Loucy (cell line): ENCODE measurements at regions not wholly inside any gene's neighbourhood (a gene's known extent, or its start where the extent isn't known, plus 50 kb on each side); places are given as distances from the start of the nearest gene placed in this dataset.

Source experiments
- H2AFZ ChIP-seq: fragments of 200-600 bp; sonication (generic); 2 replicates; pipeline ENCODE4 v1.6.0; 2016; ENCODE audit warnings: antibody characterized with exemption, mild to moderate bottlenecking, low read length, moderate library complexity
- H3F3A ChIP-seq: fragments of 200-600 bp; 2 replicates; pipeline ENCODE4 v1.6.0; 2016; ENCODE audit warnings: antibody characterized with exemption, low read depth, mild to moderate bottlenecking
- H3K27me3 ChIP-seq: fragments of 200-600 bp; sonication (generic); 2 replicates; pipeline ENCODE4 v1.6.1; 2014; ENCODE audit warnings: low read length, mild to moderate bottlenecking; ENCODE audit not compliant: insufficient read depth, poor library complexity, severe bottlenecking
- H3K36me3 ChIP-seq: fragments of 200-600 bp; sonication (generic); 2 replicates; pipeline ENCODE4 v1.6.1; 2016; ENCODE audit warnings: low read length; ENCODE audit not compliant: insufficient read depth
- H3K4me1 ChIP-seq: fragments of 200-600 bp; sonication (generic); 2 replicates; pipeline ENCODE4 v1.5.1; 2014; ENCODE audit warnings: low read length, mild to moderate bottlenecking; ENCODE audit not compliant: insufficient read depth, poor library complexity, severe bottlenecking
- H3K4me2 ChIP-seq: fragments of 200-600 bp; sonication (generic); 2 replicates; pipeline ENCODE4 v1.6.0; 2014; ENCODE audit warnings: antibody characterized with exemption, low read length, low read depth, mild to moderate bottlenecking; ENCODE audit not compliant: poor library complexity, severe bottlenecking
- H3K4me3 ChIP-seq: fragments of 200-600 bp; sonication (generic); 2 replicates; pipeline ENCODE4 v1.5.1; 2014; ENCODE audit warnings: low read length, mild to moderate bottlenecking, mixed read lengths; ENCODE audit not compliant: poor library complexity, severe bottlenecking
- H3K79me2 ChIP-seq: fragments of 200-600 bp; sonication (generic); 2 replicates; pipeline ENCODE4 v1.6.1; 2014; ENCODE audit warnings: low read length; ENCODE audit not compliant: insufficient read depth
- H3K9ac ChIP-seq: fragments of 200-600 bp; sonication (generic); 2 replicates; pipeline ENCODE4 v1.6.0; 2014; ENCODE audit warnings: mild to moderate bottlenecking, low read depth, low read length, moderate library complexity; ENCODE audit not compliant: poor library complexity, severe bottlenecking
- H3K9me2 ChIP-seq: fragments of 200-600 bp; sonication (generic); replicated peaks from 2 replicates; pipeline ENCODE4 v1.6.1; 2016; ENCODE audit warnings: low read depth, low read length, mixed read lengths
- H3K9me3 ChIP-seq: fragments of 200-600 bp; sonication (generic); 2 replicates; pipeline ENCODE4 v1.6.1; 2014; ENCODE audit warnings: mild to moderate bottlenecking, antibody characterized with exemption, low read length, low read depth; ENCODE audit not compliant: insufficient read depth
- H4K20me1 ChIP-seq: fragments of 200-600 bp; sonication (generic); 2 replicates; pipeline ENCODE4 v1.6.0; 2014; ENCODE audit warnings: antibody characterized with exemption, low read length, mild to moderate bottlenecking; ENCODE audit not compliant: insufficient read depth, poor library complexity, severe bottlenecking
- EZH2phosphoT487 ChIP-seq: fragments of 200-600 bp; IDR thresholded peaks from 2 replicates; pipeline ENCODE4 v1.6.1; 2018; ENCODE audit warnings: antibody characterized with exemption, mild to moderate bottlenecking, moderate library complexity, borderline replicate concordance
- TF ChIP-seq, protein P1 (sequence below): fragments of 200-600 bp; sonication (generic); conservative IDR thresholded peaks from 2 replicates; pipeline ENCODE4 v1.5.1; 2014; ENCODE audit warnings: mild to moderate bottlenecking, antibody characterized with exemption, low read length

DNA sequence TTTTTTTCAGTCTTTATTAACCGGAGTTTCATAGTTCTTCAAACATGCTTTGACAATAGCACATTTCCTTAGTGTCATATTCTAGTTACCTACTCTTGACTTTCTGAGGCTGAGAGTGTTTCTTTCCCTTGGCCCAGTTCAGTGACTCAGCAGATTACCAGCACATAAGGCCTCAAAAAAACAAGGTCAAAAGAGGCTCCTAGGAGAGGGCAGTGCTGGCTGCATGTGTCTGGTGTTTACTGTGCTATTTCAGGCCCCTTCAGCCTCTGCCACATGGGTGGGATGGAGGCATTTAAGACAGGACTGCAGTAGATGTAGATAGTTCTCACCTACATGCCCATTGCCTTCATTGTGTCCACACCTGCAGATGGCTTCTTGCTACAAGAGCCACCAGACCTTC lies 198.2 kb upstream of the SSTR4 start:
- no peaks in the 10 kb centered on the region for H3F3A ChIP-seq
- H3K4me1 ChIP-seq, result no peaks in the 10 kb centered on the region
- H3K4me3 ChIP-seq, result no peak overlapping the region
- no peak overlapping the region for H2AFZ ChIP-seq
- no peaks in the 10 kb centered on the region for H3K27me3 ChIP-seq
- H3K9me3 ChIP-seq, result no peaks in the 10 kb centered on the region
- TF ChIP-seq, protein P1, sequence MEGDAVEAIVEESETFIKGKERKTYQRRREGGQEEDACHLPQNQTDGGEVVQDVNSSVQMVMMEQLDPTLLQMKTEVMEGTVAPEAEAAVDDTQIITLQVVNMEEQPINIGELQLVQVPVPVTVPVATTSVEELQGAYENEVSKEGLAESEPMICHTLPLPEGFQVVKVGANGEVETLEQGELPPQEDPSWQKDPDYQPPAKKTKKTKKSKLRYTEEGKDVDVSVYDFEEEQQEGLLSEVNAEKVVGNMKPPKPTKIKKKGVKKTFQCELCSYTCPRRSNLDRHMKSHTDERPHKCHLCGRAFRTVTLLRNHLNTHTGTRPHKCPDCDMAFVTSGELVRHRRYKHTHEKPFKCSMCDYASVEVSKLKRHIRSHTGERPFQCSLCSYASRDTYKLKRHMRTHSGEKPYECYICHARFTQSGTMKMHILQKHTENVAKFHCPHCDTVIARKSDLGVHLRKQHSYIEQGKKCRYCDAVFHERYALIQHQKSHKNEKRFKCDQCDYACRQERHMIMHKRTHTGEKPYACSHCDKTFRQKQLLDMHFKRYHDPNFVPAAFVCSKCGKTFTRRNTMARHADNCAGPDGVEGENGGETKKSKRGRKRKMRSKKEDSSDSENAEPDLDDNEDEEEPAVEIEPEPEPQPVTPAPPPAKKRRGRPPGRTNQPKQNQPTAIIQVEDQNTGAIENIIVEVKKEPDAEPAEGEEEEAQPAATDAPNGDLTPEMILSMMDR, result no peak
- no peak for TF ChIP-seq EZH2phosphoT487
- no peaks in the 10 kb centered on the region for H3K79me2 ChIP-seq
- H4K20me1 ChIP-seq, result no peaks in the 10 kb centered on the region
- no peaks in the 10 kb centered on the region for H3K9me2 ChIP-seq
- H3K36me3 ChIP-seq, result no peaks in the 10 kb centered on the region
- H3K9ac ChIP-seq, result no peak overlapping the region
- H3K4me2 ChIP-seq, result no peak overlapping the region

DNA sequence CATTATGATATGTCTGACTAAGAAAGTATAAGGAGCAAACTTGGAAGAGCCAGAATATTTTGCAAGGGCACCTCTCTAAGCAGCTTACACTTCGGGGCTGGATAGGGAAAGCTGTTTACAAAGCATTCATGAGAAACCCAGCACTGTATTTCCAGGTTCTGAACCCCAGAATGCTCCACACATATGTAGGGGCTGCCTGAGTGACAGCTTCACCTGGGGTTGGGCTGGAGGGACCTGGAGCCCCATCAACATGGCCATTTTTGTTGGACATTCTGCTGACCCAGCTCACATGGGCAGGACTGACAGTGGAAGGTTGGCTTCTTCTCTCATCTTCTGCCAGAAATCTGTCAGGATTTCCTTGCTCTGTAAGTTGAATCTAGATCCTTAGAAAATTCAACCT lies 197.1 kb upstream of the SSTR4 start:
- H3K9ac ChIP-seq, result no peak overlapping the region
- H3K4me2 ChIP-seq, result no peak overlapping the region
- no peaks in the 10 kb centered on the region for H3K9me3 ChIP-seq
- H3K4me1 ChIP-seq, result no peaks in the 10 kb centered on the region
- H2AFZ ChIP-seq, result no peak overlapping the region
- no peaks in the 10 kb centered on the region for H3K79me2 ChIP-seq
- no peaks in the 10 kb centered on the region for H3K36me3 ChIP-seq
- no peak for TF ChIP-seq EZH2phosphoT487
- TF ChIP-seq, protein P1, result no peak
- H3K4me3 ChIP-seq, result no peak overlapping the region
- no peaks in the 10 kb centered on the region for H3F3A ChIP-seq
- H3K9me2 ChIP-seq, result no peaks in the 10 kb centered on the region
- no peaks in the 10 kb centered on the region for H3K27me3 ChIP-seq
- H4K20me1 ChIP-seq, result no peaks in the 10 kb centered on the region

DNA sequence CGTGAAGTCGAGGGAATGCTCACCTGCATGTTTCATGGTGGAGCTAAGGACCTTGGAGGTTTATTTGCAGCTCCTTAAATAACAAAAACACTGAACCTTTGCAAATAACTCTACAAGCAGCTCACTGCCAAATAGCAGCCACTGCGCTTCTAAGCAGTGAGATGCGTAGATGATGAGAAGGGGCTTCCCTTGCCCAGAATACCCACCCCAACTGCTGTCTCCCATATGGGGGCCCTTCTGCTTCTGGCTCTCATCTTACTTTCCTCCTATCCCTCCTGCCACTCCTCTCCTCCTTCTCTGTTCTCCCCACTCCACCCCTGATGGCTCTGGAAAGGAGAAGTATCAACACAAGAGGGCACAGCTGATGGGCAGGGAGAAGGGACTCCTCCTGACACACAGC lies 193.3 kb upstream of the SSTR4 start:
- H3K27me3 ChIP-seq, result no peaks in the 10 kb centered on the region
- no peaks in the 10 kb centered on the region for H3K36me3 ChIP-seq
- H3K79me2 ChIP-seq, result no peaks in the 10 kb centered on the region
- no peak overlapping the region for H2AFZ ChIP-seq
- TF ChIP-seq EZH2phosphoT487, result no peak
- TF ChIP-seq, protein P1, result no peak
- no peak overlapping the region for H3K4me2 ChIP-seq
- no peak overlapping the region for H3K4me3 ChIP-seq
- H4K20me1 ChIP-seq, result no peaks in the 10 kb centered on the region
- H3K9me3 ChIP-seq, result no peaks in the 10 kb centered on the region
- H3K9ac ChIP-seq, result no peak overlapping the region
- H3K4me1 ChIP-seq, result no peaks in the 10 kb centered on the region
- no peaks in the 10 kb centered on the region for H3K9me2 ChIP-seq
- H3F3A ChIP-seq, result no peaks in the 10 kb centered on the region
